Liver (tissue), 8 donors: ENCODE measurements at regions not wholly inside any gene's neighbourhood (a gene's known extent, or its start where the extent isn't known, plus 50 kb on each side); places are given as distances from the start of the nearest gene placed in this dataset.

ENCODE experiments used
- DNase-seq: peaks from one replicate; pipeline ENCODE4 v3.0.0-alpha.2; 2017; ENCODE audit warnings: low spot score
- H3K27ac ChIP-seq, 2 donors: one replicate each; pipeline ENCODE4 v1.7.0; 2013; ENCODE audit warnings: inconsistent platforms in 2 of 2, low read length in 2 of 2, control low read depth in 1 of 2, low read depth in 1 of 2, mild to moderate bottlenecking in 1 of 2
- H3K27me3 ChIP-seq, 4 donors: one replicate each; pipeline versions ENCODE4 v1.6.1 to v1.7.0; 2013; ENCODE audit warnings: low read length in 3 of 4, inconsistent platforms in 1 of 4, mild to moderate bottlenecking in 1 of 4, moderate library complexity in 1 of 4; ENCODE audit not compliant: control insufficient read depth in 4 of 4, insufficient read depth in 4 of 4
- H3K36me3 ChIP-seq, 4 donors: one replicate each; pipeline versions ENCODE4 v1.6.1 to v1.7.0; 2013; ENCODE audit warnings: low read length in 3 of 4, mild to moderate bottlenecking in 3 of 4, low read depth in 1 of 4, moderate library complexity in 1 of 4; ENCODE audit not compliant: control insufficient read depth in 4 of 4, insufficient read depth in 3 of 4
- H3K4me1 ChIP-seq, 4 donors: one replicate each; pipeline versions ENCODE4 v1.6.1 to v1.7.0; 2013; ENCODE audit warnings: low read length in 3 of 4, mild to moderate bottlenecking in 3 of 4, moderate library complexity in 1 of 4; ENCODE audit not compliant: control insufficient read depth in 4 of 4, insufficient read depth in 4 of 4
- H3K4me3 ChIP-seq, 3 donors: one replicate each; pipeline versions ENCODE4 v1.6.1 to v1.7.0; 2013; ENCODE audit warnings: low read length in 3 of 3, control low read depth in 1 of 3, low read depth in 1 of 3, mild to moderate bottlenecking in 1 of 3
- H3K9ac ChIP-seq, 2 donors: one replicate each; pipeline ENCODE4 v1.7.0; 2013; ENCODE audit warnings: low read length in 2 of 2, mild to moderate bottlenecking in 2 of 2, moderate library complexity in 2 of 2, control low read depth in 1 of 2, low read depth in 1 of 2
- H3K9me3 ChIP-seq, 4 donors: one replicate each; pipeline versions ENCODE4 v1.6.1 to v1.7.0; 2013; ENCODE audit warnings: low read length in 3 of 4; ENCODE audit not compliant: control insufficient read depth in 4 of 4
- ATF3 ChIP-seq: IDR thresholded peaks from 2 replicates; pipeline ENCODE4 v1.6.1; 2016; ENCODE audit warnings: antibody characterized with exemption
- CTCF ChIP-seq: fragments of 150-350 bp; IDR thresholded peaks from 2 replicates; pipeline ENCODE4 v1.5.1; 2017; ENCODE audit warnings: improper control_type of control experiment, low read depth, low read length; ENCODE audit not compliant: missing input control
- EGR1 ChIP-seq, 2 donors: IDR thresholded peaks; 2 replicates each; pipeline ENCODE4 v1.6.1; 2016 to 2018; ENCODE audit warnings: antibody characterized with exemption in 2 of 2, low read depth in 2 of 2
- FOXA1 ChIP-seq: IDR thresholded peaks from 2 replicates; pipeline ENCODE4 v1.6.1; 2016; ENCODE audit warnings: antibody characterized with exemption
- FOXA2 ChIP-seq: IDR thresholded peaks from 2 replicates; pipeline ENCODE4 v1.6.1; 2016; ENCODE audit warnings: antibody characterized with exemption
- GABPA ChIP-seq, 2 donors: IDR thresholded peaks in 1 of 2; conservative IDR thresholded peaks in 1 of 2; 2 replicates each; pipeline ENCODE4 v1.6.1; 2016; ENCODE audit warnings: antibody characterized with exemption in 2 of 2, mild to moderate bottlenecking in 1 of 2, moderate library complexity in 1 of 2
- HNF4A ChIP-seq, 2 donors: conservative IDR thresholded peaks; 2 replicates each; pipeline ENCODE4 v1.6.1; 2016; ENCODE audit warnings: antibody characterized with exemption in 2 of 2, mild to moderate bottlenecking in 2 of 2
- HNF4G ChIP-seq: IDR thresholded peaks from 2 replicates; pipeline ENCODE4 v1.6.1; 2016; ENCODE audit warnings: antibody characterized with exemption
- MAX ChIP-seq: IDR thresholded peaks from 2 replicates; pipeline ENCODE4 v1.6.1; 2016; ENCODE audit warnings: antibody characterized with exemption
- NR2F2 ChIP-seq: IDR thresholded peaks from 2 replicates; pipeline ENCODE4 v1.6.1; 2016; ENCODE audit warnings: antibody characterized with exemption
- RAD21 ChIP-seq, 2 donors: IDR thresholded peaks; 2 replicates each; pipeline ENCODE4 v1.6.1; 2016; ENCODE audit warnings: antibody characterized with exemption in 2 of 2, mild to moderate bottlenecking in 2 of 2
- REST ChIP-seq: IDR thresholded peaks from 2 replicates; pipeline ENCODE4 v1.6.1; 2016; ENCODE audit warnings: antibody characterized with exemption, mild to moderate bottlenecking
- RXRA ChIP-seq, 2 donors: IDR thresholded peaks; 2 replicates each; pipeline ENCODE4 v1.6.1; 2017 to 2018; ENCODE audit warnings: antibody characterized with exemption in 2 of 2, mild to moderate bottlenecking in 1 of 2
- SP1 ChIP-seq: IDR thresholded peaks from 2 replicates; pipeline ENCODE4 v1.6.1; 2018; ENCODE audit warnings: antibody characterized with exemption, mild to moderate bottlenecking
- TAF1 ChIP-seq: conservative IDR thresholded peaks from 2 replicates; pipeline ENCODE4 v1.6.1; 2016; ENCODE audit warnings: antibody characterized with exemption, mild to moderate bottlenecking
- YY1 ChIP-seq: IDR thresholded peaks from 2 replicates; pipeline ENCODE4 v1.6.1; 2016; ENCODE audit warnings: antibody characterized with exemption, mild to moderate bottlenecking
- ZBTB33 ChIP-seq: IDR thresholded peaks from 2 replicates; pipeline ENCODE4 v1.6.1; 2016; ENCODE audit warnings: antibody characterized with exemption
- WGBS: extraction: QIAGEN DNeasy Blood & Tissue Kit; methylation state at CpG from one replicate; pipeline ENCODE4 v1.1.7; 2013; 5-methylcytosine and 5-hydroxymethylcytosine counted together
- donor health status: healthy.
- donor health status: healthy.
- donor health status: healthy.
- donor health status: healthy.
- donor health status: healthy.

GRCh38 chr9:100756217-100756616, 178.3 kb downstream of the CAVIN4 start:
- TF ChIP-seq TAF1 (no peak), FOXA2 (no peak), FOXA1 (no peak), RXRA (IDR thresholded peaks at IDR 0.05) (no peak), HNF4A (conservative IDR thresholded peaks at IDR 0.05) (no peak)
- DNase-seq, result no peak
- 63% methylated on average over 2 of the region's 2 CpGs for WGBS

GRCh38 chr9:100759215-100759614, 181.3 kb downstream of the CAVIN4 start:
- DNase-seq, result no peak
- Histone ChIP-seq H3K27ac (no peak overlapping the region), H3K9me3 (no peaks in the 10 kb centered on the region), H3K4me1 (no peaks in the 10 kb centered on the region), H3K27me3 (no peaks in the 10 kb centered on the region), H3K9ac (no peak overlapping the region), H3K4me3 (no peak overlapping the region), H3K36me3 (no peaks in the 10 kb centered on the region)
- WGBS, result 51% methylated on average over 3 of the region's 3 CpGs
- TF ChIP-seq EGR1 (IDR thresholded peaks at IDR 0.05; ENCODE audit: low read depth in 2 of 2) (no peak), NR2F2 (no peak), ZBTB33 (no peak), SP1 (no peak), RAD21 (IDR thresholded peaks at IDR 0.05) (no peak), ATF3 (no peak), RXRA (IDR thresholded peaks at IDR 0.05) (no peak), HNF4A (conservative IDR thresholded peaks at IDR 0.05) (no peak), YY1 (no peak), FOXA2 (no peak), CTCF (no peak), MAX (no peak), GABPA (IDR thresholded peaks at IDR 0.05 in 1 of 2, conservative IDR thresholded peaks at IDR 0.05 in 1 of 2) (no peak)

More at GRCh38 chr9:100756217-100756616, 178.3 kb downstream of the CAVIN4 start:
- no peaks in the 10 kb centered on the region for H3K9me3 ChIP-seq
- no peaks in the 10 kb centered on the region for H3K27me3 ChIP-seq
- no peaks in the 10 kb centered on the region for H3K4me1 ChIP-seq
- H3K27ac ChIP-seq, result no peak overlapping the region
- H3K4me3 ChIP-seq, result no peak overlapping the region
- no peak overlapping the region for H3K9ac ChIP-seq
- H3K36me3 ChIP-seq, result no peaks in the 10 kb centered on the region

GRCh38 chr9:100761276-100761802, 183.5 kb downstream of the CAVIN4 start:
- no peaks in the 10 kb centered on the region for H3K4me1 ChIP-seq
- no peak for DNase-seq
- no peaks in the 10 kb centered on the region for H3K36me3 ChIP-seq
- no peaks in the 10 kb centered on the region for H3K27me3 ChIP-seq
- H3K9ac ChIP-seq, result no peak overlapping the region
- no peaks in the 10 kb centered on the region for H3K9me3 ChIP-seq
- no peak overlapping the region for H3K4me3 ChIP-seq
- no peak overlapping the region for H3K27ac ChIP-seq
- WGBS, result 30% methylated on average over 1 of the region's 1 CpG
- TF ChIP-seq ATF3 (no peak), HNF4G (no peak), REST (no peak), SP1 (no peak), YY1 (no peak), GABPA (IDR thresholded peaks at IDR 0.05 in 1 of 2, conservative IDR thresholded peaks at IDR 0.05 in 1 of 2) (no peak), FOXA1 (no peak), CTCF (no peak)
